ENCODE measurements at regions not wholly inside any gene's neighbourhood (a gene's known extent, or its start where the extent isn't known, plus 50 kb on each side); places are given as distances from the start of the nearest gene placed in this dataset.
"Not testable (repeated sequence)": the region's sequence is repeated elsewhere in the genome, so short reads cannot be mapped to it uniquely, and the experiment has no call there.

GRCh38 chr5:107058803-107059202 is 611.9 kb downstream of the EFNA5 start:
- DNase-seq, result no peak

- no peak for DNase-seq
Observed at GRCh38 chr5:107058235-107058634, 612.5 kb downstream of the EFNA5 start.

DNA sequence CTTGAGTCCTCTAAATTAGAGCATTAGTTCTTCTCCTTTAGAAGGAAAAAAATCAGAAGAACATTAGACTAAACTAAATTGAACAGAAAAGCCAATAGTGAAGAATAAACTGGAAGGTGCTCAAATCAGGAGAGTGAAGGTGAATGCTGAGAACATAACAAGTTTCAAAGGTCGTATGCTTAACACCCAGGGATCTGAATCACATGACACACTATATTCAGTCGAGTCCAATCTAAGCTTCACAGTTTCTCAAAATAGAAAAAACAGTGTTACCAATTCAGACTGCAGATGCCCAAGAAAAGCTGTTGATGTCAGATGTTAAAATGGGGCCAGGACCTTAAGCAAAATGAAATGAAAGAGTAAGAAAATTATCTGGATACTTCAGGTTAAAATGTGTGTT is 614.5 kb downstream of the EFNA5 start:
- DNase-seq, result no peak

GRCh38 chr5:107047048-107047447 is 623.7 kb downstream of the EFNA5 start:
- DNase-seq, result no peak

- no peak for DNase-seq
Observed at GRCh38 chr5:107043665-107044064, 627.1 kb downstream of the EFNA5 start.

DNA sequence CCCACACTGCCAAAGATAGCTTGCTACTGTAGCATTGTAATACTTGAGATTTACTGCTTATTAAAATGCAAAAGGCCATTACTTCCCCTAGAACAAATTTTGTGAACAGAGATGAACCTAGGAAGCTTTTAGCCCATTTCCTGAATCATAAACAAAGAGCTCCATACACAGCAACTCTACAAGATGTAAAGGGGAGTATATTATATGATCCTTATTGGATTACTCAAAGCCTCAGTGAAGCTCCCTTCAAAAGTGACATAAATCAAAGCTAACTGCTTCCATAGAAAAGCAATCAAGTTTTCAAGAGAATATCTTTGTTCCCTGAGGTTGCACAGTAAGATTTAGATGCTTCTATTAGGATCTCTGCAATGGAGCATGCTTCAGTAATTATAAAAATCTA is 629.8 kb downstream of the EFNA5 start:
- DNase-seq, result no peak

- DNase-seq, result no peak
Observed at GRCh38 chr5:107032629-107033028, 638.1 kb downstream of the EFNA5 start.

GRCh38 chr5:107028938-107029337 is 641.8 kb downstream of the EFNA5 start:
- no peak for DNase-seq

GRCh38 chr5:107025712-107026497 is 644.8 kb downstream of the EFNA5 start:
- DNase-seq, result no peak

DNA sequence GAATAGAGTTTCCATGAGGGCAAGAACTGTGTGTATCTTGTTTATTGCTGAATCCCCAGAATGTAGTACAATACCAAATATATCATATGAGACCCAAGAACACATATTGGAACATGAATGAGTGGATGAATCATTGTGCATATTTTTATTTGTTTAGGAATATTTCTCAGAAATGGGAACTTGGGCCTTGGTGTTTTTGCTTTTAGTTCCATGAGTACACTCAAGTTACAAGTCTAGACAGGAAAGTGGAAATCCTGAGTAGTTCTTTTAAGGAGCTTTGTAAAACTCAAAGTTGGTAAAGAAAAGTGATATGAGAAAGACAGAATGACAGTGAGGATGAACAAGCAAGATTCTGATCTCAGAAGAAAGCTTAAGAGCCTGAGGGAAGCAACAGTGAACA is 647.0 kb downstream of the EFNA5 start:
- DNase-seq, result no peak

DNA sequence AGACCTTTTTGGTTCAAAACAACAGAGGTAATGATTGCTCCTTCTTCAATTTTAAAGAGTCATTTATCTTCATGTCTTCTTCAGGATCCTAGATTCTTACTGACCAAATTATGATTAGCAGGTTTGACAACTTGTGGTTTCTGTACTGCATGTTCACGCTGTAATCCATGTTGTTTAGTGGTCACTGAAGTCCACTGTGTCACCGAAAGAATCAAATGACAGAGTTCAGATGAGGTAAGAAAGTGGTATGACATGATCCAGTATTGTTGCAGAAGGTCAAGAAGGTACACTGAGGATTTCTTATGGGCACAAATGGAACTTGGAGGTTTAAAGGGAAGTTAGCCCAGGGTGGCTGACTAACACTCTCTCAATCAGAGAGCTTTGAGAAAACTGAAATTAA is 649.2 kb downstream of the EFNA5 start:
- DNase-seq, result no peak

DNA sequence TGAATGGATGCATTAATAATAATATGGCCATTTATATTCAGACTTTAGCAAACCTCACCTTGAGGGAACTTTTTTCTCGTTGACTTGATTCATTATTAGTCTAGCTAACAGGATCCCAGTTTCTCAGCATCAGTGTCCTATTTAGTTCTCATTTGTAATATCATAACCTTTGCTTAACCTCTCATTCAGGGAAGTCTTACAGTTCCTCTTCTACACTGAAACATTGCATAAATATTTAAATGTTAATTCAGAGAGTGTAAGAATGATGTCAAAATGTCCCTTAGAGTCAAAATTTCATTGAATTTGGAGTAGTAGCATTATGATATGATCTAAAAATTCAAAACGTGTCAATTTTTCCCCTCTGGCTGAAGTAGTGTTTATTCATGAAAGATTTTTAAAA is 650.1 kb downstream of the EFNA5 start:
- DNase-seq, result no peak

GRCh38 chr5:107017616-107018015 is 653.1 kb downstream of the EFNA5 start:
- no peak for DNase-seq

DNA sequence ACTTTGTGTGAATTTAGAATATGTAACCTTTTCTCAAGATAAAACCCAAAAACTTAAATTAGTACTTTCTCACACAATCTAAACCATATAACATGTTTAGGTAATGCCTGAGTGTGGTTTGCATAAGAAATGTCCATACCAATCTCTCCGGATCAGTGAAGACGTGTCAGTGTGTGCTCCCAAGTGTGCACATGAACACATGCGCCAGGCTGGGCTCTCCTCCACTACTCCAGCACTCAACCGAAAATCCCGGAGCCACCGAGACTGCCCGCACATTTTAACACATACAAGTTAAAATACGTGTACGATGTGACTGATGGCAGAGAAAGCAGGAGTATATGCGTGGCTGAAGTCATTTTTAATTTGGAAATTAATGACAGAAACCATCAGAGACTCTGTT is 658.4 kb downstream of the EFNA5 start:
- no peak for DNase-seq

GRCh38 chr5:107011605-107012004 is 659.1 kb downstream of the EFNA5 start:
- no peak for DNase-seq

- DNase-seq, result no peak
Observed at GRCh38 chr5:107010060-107010459, 660.7 kb downstream of the EFNA5 start.

DNA sequence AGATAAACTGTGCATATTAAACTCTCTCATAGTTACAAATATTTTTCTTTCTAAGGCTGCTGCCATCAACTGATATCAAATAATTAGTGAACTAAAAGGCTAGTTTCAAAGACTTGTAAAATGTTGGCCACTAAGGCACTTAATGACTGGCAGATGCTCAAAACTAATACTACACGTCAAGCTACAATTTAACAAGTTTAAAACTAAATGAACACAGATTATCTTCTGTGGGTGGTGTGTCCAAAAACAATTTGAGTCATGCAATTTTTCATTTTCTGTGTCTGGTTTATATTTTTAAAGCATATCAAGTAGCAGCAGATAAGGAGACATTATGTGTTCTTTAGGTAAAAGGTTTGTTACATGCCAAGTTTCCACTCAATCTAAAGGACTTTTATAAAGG is 665.1 kb downstream of the EFNA5 start:
- no peak for DNase-seq

- no peak for DNase-seq
Observed at GRCh38 chr5:107005161-107005560, 665.6 kb downstream of the EFNA5 start.

GRCh38 chr5:107002115-107002514 is 668.6 kb downstream of the EFNA5 start:
- DNase-seq, result no peak

DNA sequence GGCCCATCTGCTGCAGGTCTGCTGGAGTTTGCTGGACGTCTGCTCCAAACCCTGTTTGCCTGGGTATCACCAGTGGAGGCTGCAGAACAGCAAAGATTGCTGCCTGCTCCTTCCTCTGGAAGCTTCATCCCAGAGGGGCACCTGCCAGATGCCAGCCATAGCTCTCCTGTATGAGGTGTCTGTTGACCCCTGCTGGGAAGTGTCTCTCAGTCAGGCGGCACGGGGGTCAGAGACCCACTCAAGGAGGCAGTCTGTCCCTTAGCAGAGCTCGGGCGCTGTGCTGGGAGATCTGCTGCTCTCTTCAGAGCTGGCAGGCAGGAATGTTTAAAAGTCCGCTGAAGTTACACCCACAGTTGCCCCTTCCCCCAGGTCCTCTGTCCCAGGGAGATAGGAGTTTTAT is 671.2 kb downstream of the EFNA5 start:
- not testable (repeated sequence) for DNase-seq

DNA sequence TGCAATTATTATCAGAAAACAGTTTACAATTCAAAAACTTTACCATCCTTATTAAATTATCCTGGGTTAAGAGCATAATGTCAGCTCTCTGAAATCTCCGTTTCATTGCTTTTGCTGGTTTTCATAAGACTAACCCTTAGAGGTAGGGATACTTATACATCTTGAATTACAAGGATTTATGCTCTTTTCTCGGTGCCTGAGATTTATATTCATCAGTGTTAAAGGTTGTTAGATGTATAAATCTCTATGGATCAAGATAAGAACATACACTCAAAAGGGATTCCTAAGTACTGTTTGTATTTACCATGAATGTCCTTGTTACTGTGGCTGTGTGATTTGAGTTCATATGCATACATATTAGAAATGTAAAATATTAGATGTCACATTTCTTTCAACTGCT is 684.7 kb downstream of the EFNA5 start:
- DNase-seq, result no peak

DNA sequence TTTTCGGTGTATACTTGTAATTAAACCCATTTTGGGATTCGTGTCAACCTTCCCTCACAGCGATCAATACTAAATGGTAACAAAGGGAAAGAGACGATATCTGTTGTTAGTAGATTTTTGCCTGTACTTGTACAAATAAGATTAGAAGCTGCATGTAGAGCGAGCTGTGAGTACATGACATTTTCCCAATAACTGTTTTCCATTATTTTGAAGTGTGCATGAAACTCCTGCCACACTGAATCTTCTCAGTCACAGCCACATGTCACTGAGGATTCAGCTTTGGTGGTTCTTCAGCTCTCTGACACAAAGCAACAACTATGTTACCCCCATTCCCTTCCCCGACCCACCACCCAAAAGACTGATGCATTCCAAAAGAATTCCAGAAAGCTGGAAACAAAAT is 685.6 kb downstream of the EFNA5 start:
- DNase-seq, result no peak

DNA sequence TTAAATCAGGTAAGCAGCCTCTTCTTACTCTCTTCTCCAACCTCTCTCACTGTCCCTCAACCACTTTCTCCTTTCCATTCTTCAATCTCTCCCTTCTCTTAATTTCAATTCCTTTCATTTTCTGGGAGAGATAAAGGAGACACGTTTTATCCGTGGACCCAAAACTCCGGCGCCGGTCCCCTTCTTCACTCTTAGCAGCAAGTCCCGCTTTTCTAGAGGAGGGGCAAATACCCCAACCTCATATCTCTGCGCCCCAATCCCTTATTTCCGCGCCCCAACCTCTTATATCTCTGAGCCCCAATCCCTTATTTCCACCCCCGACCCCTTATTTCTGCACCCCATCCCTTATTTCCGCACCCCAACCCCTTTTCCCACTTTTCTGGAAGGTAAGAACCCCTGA is 691.6 kb downstream of the EFNA5 start:
- DNase-seq, result not testable (repeated sequence)

DNA sequence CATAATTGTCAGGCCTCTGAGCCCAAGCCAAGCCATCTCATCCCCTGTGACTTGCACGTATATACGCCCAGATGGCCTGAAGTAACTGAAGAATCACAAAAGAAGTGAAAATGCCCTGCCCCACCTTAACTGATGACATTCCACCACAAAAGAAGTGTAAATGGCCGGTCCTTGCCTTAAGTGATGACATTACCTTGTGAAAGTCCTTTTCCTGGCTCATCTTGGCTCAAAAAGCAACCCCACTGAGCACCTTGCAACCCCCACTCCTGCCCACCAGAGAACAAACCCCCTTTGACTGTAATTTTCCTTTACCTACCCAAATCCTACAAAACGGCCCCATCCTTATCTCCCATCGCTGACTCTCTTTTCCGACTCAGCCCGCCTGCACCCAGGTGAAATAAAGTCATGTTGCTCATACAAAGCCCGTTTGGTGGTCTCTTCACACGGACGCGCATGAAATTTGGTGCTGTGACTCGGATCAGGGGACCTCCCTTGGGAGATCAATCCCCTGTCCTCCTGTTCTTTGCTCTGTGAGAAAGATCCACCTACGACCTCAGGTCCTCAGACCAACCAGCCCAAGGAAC is 692.1 kb downstream of the EFNA5 start:
- not testable (repeated sequence) for DNase-seq

DNA sequence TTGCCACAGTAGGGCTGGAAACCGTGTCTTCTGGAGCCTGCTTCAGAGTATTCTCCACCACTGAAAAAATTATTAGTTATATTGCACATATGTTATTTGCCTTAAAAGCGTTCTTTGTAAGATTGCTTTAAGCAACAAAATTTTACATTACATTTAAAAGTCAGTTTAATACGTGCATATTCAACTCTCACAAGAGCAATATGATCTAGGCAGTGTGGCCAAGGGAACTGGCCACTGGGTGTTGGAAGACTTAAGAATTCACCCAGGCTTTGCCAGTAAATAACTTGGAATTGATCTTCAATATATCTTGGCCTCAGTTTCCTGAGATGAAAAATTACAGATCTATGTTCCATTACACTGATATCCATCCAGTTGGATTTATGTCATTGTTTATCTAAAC is 694.4 kb downstream of the EFNA5 start:
- no peak for DNase-seq
